K562 (cell line): ENCODE measurements at regions not wholly inside any gene's neighbourhood (a gene's known extent, or its start where the extent isn't known, plus 50 kb on each side); places are given as distances from the start of the nearest gene placed in this dataset.

Experiments
- ATAC-seq: fragments of 200-7000 bp; cut with Tn5 transposase; 3 replicates; pipeline ENCODE4 v1.9.1; 2020; ENCODE audit warnings: moderate library complexity
- BruUV-seq: library from RNA; stranded (reverse); fragments of 400-500 nt; replicated peaks from 2 replicates; lab custom pipeline; 2021; lab: Mats Ljungman, UMichigan
- CTCF ChIA-PET: fragments of 300-600 bp; formaldehyde crosslinking; extraction: SDS; loops from one replicate; lab custom pipeline; 2021; ENCODE audit warnings: low intra/inter-chr PET ratio; lab: Yijun Ruan, JAX
- POLR2A ChIA-PET: fragments of 300-600, 350-650 bp; sonication (Branson Sonifier 250); formaldehyde crosslinking; extraction: SDS; loops from one replicate; lab custom pipeline; 2021; ENCODE audit warnings: antibody characterized with exemption, inconsistent platforms; lab: Yijun Ruan, JAX
- DNase-seq, 4 experiments: peaks; one replicate each; pipeline versions ENCODE4 v3.0.0 to v3.0.0-alpha.2; 2011 to 2018; ENCODE audit warnings: low spot score in 3 of 4, mixed read lengths in 3 of 4; ENCODE audit errors: extremely low read depth in 1 of 4
- FAIRE-seq: peaks from 2 replicates; lab custom pipeline; 2011; peaks lifted over from hg19 to GRCh38; lab: Jason Lieb, UNC
- H2AFZ ChIP-seq: 2 replicates; pipeline ENCODE4 v1.6.0; 2011; ENCODE audit warnings: low read depth, low read length, control low read depth, inconsistent platforms
- H3K27ac ChIP-seq: fragments of 200-600 bp; 3 replicates; pipeline ENCODE4 v1.8.0; 2011; ENCODE audit warnings: low read depth, mild to moderate bottlenecking, control low read depth, inconsistent platforms, low read length, moderate library complexity, mixed read lengths; ENCODE audit errors: extremely low read depth
- H3K27me3 ChIP-seq, 2 experiments: fragments of 300-600 bp in 1 of 2; 2 replicates in 1 of 2; 3 replicates in 1 of 2; pipeline versions ENCODE4 v1.6.0 to v1.8.0; 2011; ENCODE audit warnings: inconsistent platforms in 2 of 2, low read length in 2 of 2, mild to moderate bottlenecking in 1 of 2, mixed read lengths in 1 of 2, moderate library complexity in 1 of 2; ENCODE audit not compliant: control insufficient read depth in 2 of 2, insufficient read depth in 2 of 2
- H3K36me3 ChIP-seq: fragments of 300-600 bp; 3 replicates; pipeline ENCODE4 v1.8.0; 2011; ENCODE audit warnings: mild to moderate bottlenecking, low read length, inconsistent platforms; ENCODE audit not compliant: control insufficient read depth, insufficient read depth
- H3K4me1 ChIP-seq, 2 experiments: fragments of 200-600 bp in 1 of 2; replicated peaks in 1 of 2; 2 replicates in 1 of 2; 3 replicates in 1 of 2; pipeline versions ENCODE4 v1.5.1 to v1.8.0; 2011; ENCODE audit warnings: inconsistent platforms in 2 of 2, low read length in 2 of 2, mild to moderate bottlenecking in 1 of 2, mixed read lengths in 1 of 2, moderate library complexity in 1 of 2; ENCODE audit not compliant: control insufficient read depth in 2 of 2, insufficient read depth in 2 of 2
- H3K4me2 ChIP-seq: 2 replicates; pipeline ENCODE4 v1.6.1; 2011; ENCODE audit warnings: low read length, control low read depth, inconsistent platforms, mixed read lengths; ENCODE audit not compliant: insufficient read depth
- H3K4me3 ChIP-seq: fragments of 200-600 bp; sonication (generic), shearing (Covaris generic); 2 replicates; pipeline ENCODE4 v1.5.1; 2016; ENCODE audit warnings: control low read depth, inconsistent platforms
- H3K79me2 ChIP-seq: fragments of 200-600 bp; 3 replicates; pipeline ENCODE4 v1.8.0; 2011; ENCODE audit warnings: low read length, inconsistent platforms; ENCODE audit not compliant: control insufficient read depth, insufficient read depth
- H3K9ac ChIP-seq, 2 experiments: 2 replicates each; pipeline versions ENCODE4 v1.6.0 to v1.6.1; 2011; ENCODE audit warnings: low read depth in 2 of 2, low read length in 2 of 2, control low read depth in 1 of 2, inconsistent platforms in 1 of 2, mild to moderate bottlenecking in 1 of 2, mixed read lengths in 1 of 2; ENCODE audit not compliant: insufficient read depth in 1 of 2
- H3K9me1 ChIP-seq: one replicate; pipeline ENCODE4 v1.6.0; 2011; ENCODE audit warnings: inconsistent platforms, mild to moderate bottlenecking, low read length, moderate library complexity; ENCODE audit not compliant: control insufficient read depth, insufficient read depth
- H3K9me3 ChIP-seq: replicated peaks from 2 replicates; pipeline ENCODE4 v1.5.1; 2011; ENCODE audit warnings: low read depth, low read length, inconsistent platforms; ENCODE audit not compliant: control insufficient read depth, insufficient read depth
- H4K20me1 ChIP-seq: replicated peaks from 2 replicates; pipeline ENCODE4 v1.6.1; 2011; ENCODE audit warnings: low read length, inconsistent platforms, mixed read lengths; ENCODE audit not compliant: control insufficient read depth, insufficient read depth
- ARID4B ChIP-seq: sonication (generic); formaldehyde crosslinking; IDR thresholded peaks from 2 replicates; pipeline ENCODE4 v1.8.0; 2022; ENCODE audit warnings: mild to moderate bottlenecking, missing genetic modification reagents
- DMBX1 ChIP-seq: fragments of 250-450 bp; sonication (Bioruptor Pico); IDR thresholded peaks from 2 replicates; pipeline ENCODE4 v1.8.0; 2022; ENCODE audit warnings: inconsistent platforms, mild to moderate bottlenecking, moderate library complexity, borderline replicate concordance
- FOSL1 ChIP-seq: fragments of 200-800 bp; sonication (Bioruptor generic); conservative IDR thresholded peaks from 2 replicates; pipeline ENCODE4 v1.6.1; 2016; ENCODE audit warnings: missing genetic modification characterization, missing compliant biosample characterization
- HDAC2 ChIP-seq: fragments of 450-650 bp; IDR thresholded peaks from 2 replicates; pipeline ENCODE4 v1.6.1; 2016; ENCODE audit warnings: mild to moderate bottlenecking
- KAT8 ChIP-seq: fragments of 450-650 bp; IDR thresholded peaks from 2 replicates; pipeline ENCODE4 v1.6.1; 2016; ENCODE audit warnings: low read depth, mild to moderate bottlenecking
- PHTF2 ChIP-seq: fragments of 250-450 bp; sonication (Bioruptor Pico); IDR thresholded peaks from 2 replicates; pipeline ENCODE4 v1.5.0; 2021; ENCODE audit warnings: mild to moderate bottlenecking
- POLR2B ChIP-seq: fragments of 450-650 bp; IDR thresholded peaks from 2 replicates; pipeline ENCODE4 v1.6.1; 2018; ENCODE audit warnings: low read depth; ENCODE audit not compliant: partially characterized antibody
- PPARD ChIP-seq: fragments of 250-450 bp; sonication (Bioruptor Pico); IDR thresholded peaks from 2 replicates; pipeline ENCODE4 v1.8.0; 2022; ENCODE audit warnings: inconsistent platforms, mild to moderate bottlenecking, moderate library complexity
- VEZF1 ChIP-seq: fragments of 200-800 bp; sonication (Bioruptor generic); IDR thresholded peaks from 2 replicates; pipeline ENCODE4 v1.6.1; 2017; ENCODE audit warnings: missing genetic modification characterization, missing compliant biosample characterization
- ZNF395 ChIP-seq: fragments of 200-800 bp; sonication (Bioruptor generic); IDR thresholded peaks from 2 replicates; pipeline ENCODE4 v1.6.1; 2017; ENCODE audit warnings: missing genetic modification characterization, missing compliant biosample characterization
- ZNF518B ChIP-seq: fragments of 250-450 bp; sonication (Bioruptor Pico); IDR thresholded peaks from 2 replicates; pipeline ENCODE4 v1.5.0; 2021; ENCODE audit warnings: mild to moderate bottlenecking, moderate library complexity
- WGBS: fragments of 100-300 bp; shearing (Covaris generic); methylation state at CpG from one replicate; pipeline ENCODE4 v1.1.6; 2016; ENCODE audit warnings: low coverage, mixed read lengths; ENCODE audit not compliant: insufficient coverage; ENCODE audit errors: missing lambda C conversion rate; 5-methylcytosine and 5-hydroxymethylcytosine counted together
- in situ Hi-C: fragments of 300-500 bp; cut with MboI; formaldehyde crosslinking; loops from 4 replicates; pipeline ENCODE4 v1.15.0; 2018; ENCODE audit warnings: inconsistent platforms, mixed read lengths
- intact Hi-C: fragments of 100-400 bp; cut with micrococcal nuclease; formaldehyde crosslinking; loops from 2 replicates; pipeline ENCODE4 v1.14.2; 2022

GRCh38 chr6:21325201-21325856 lies 268.2 kb upstream of the SOX4 start:
- intact Hi-C loops (no loop called here), in situ Hi-C loops (no loop called here)
- no peaks in the 10 kb centered on the region for H3K4me1 ChIP-seq
- ChIA-PET CTCF (no interaction called here), POLR2A (interaction anchor here (1.2 kb wide), 1 partner anchor 10 kb away, joined by 3 read pairs; no protein-coding TSS in a partner anchor)
- no peaks in the 10 kb centered on the region for H3K36me3 ChIP-seq
- no peaks in the 10 kb centered on the region for H4K20me1 ChIP-seq
- no peaks in the 10 kb centered on the region for H3K9me1 ChIP-seq
- no peaks in the 10 kb centered on the region for H3K9me3 ChIP-seq
- peaks cover 26 to 34% of the 10 kb centered on the region in 2 experiments for H3K27me3 ChIP-seq
- H3K4me2 ChIP-seq = no peak overlapping the region
- H3K27ac ChIP-seq = no peak overlapping the region
- FAIRE-seq (no peak), DNase-seq (no peak), ATAC-seq (peak; percentile 39; the same call in 1 of the 3 replicates)
- no peaks in the 10 kb centered on the region for H3K79me2 ChIP-seq
- no TSS peak for BruUV-seq
- 0% methylated on average over 6 of the region's 6 CpGs for WGBS
- no peak overlapping the region for H2AFZ ChIP-seq
- no peak overlapping the region for H3K4me3 ChIP-seq
- H3K9ac ChIP-seq = no peak overlapping the region
- TF ChIP-seq ARID4B (no peak), PHTF2 (CRISPR knock-in tag) (no peak), FOSL1 (tag) (no peak), HDAC2 (no peak), ZNF395 (CRISPR knock-in tag) (no peak), ZNF518B (no peak), PPARD (CRISPR knock-in tag) (no peak), KAT8 (no peak), POLR2B (no peak), VEZF1 (no peak), DMBX1 (CRISPR knock-in tag) (no peak)
